ENCODE measurements at regions not wholly inside any gene's neighbourhood (a gene's known extent, or its start where the extent isn't known, plus 50 kb on each side); places are given as distances from the start of the nearest gene placed in this dataset.

GRCh38 chr4:110953191-110953590, 330.3 kb upstream of the PITX2 start:
- H3K4me3 ChIP-seq (ENCODE audit: low read depth, low read length): no peak overlapping the region
- DNase-seq (ENCODE audit: low read depth): peak; percentile 10
- TF ChIP-seq CTCF (IDR thresholded peaks at IDR 0.05; ENCODE audit: insufficient read depth, low read length): no peak

DNA sequence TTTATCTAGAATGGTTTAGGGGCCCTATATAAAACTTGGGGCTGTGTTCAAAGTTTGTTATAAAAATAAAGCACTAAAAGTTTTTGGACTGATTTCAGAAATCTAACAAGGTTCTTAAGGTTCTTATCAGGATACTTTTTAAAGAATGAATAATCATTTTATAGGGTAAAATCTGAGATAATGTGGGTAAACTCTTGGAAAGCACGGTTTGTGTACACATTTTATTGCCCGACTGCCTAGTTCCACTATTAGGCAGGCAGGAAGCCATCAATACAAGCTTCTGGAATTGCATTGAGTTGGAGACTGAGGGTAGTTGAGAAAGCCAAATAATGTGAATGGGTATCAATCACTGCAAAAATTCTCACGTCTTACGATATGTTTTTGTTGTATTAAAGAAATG, 331.0 kb upstream of the PITX2 start:
- no peak for DNase-seq (ENCODE audit: low read depth)
- no peak overlapping the region for H3K4me3 ChIP-seq (ENCODE audit: low read depth, low read length)
- TF ChIP-seq CTCF (IDR thresholded peaks at IDR 0.05; ENCODE audit: insufficient read depth, low read length): no peak

GRCh38 chr4:110955748-110956147, 332.9 kb upstream of the PITX2 start:
- no peak for TF ChIP-seq CTCF (IDR thresholded peaks at IDR 0.05; ENCODE audit: insufficient read depth, low read length)
- H3K4me3 ChIP-seq (ENCODE audit: low read depth, low read length): no peak overlapping the region
- no peak for DNase-seq (ENCODE audit: low read depth)

GRCh38 chr4:110959041-110959643, 336.3 kb upstream of the PITX2 start:
- peak; percentile 58 for DNase-seq (ENCODE audit: low read depth)
- no peak overlapping the region for H3K4me3 ChIP-seq (ENCODE audit: low read depth, low read length)
- peak; percentile 40 for TF ChIP-seq CTCF (IDR thresholded peaks at IDR 0.05; ENCODE audit: insufficient read depth, low read length)

DNA sequence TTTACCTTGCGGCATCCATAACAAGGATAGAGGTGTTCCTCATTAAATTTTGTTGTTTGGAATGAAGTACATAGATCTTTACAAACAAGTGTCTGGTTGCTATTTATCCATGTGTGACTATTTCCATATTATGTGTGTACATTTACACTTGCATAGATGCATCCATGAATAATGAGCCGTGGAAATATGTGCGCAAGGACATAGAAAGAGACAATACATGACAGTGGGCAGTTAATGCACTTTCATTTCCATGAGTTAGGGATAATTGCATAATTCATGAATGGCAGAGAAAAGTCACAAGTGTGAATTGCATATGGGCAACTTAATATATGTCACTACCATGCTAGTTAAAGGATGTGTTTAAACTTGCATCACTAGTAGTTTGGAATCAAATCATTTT, 338.2 kb upstream of the PITX2 start:
- no peak for TF ChIP-seq CTCF (IDR thresholded peaks at IDR 0.05; ENCODE audit: insufficient read depth, low read length)
- DNase-seq (ENCODE audit: low read depth): no peak

GRCh38 chr4:110962616-110963015, 339.7 kb upstream of the PITX2 start:
- DNase-seq (ENCODE audit: low read depth): no peak
- TF ChIP-seq CTCF (IDR thresholded peaks at IDR 0.05; ENCODE audit: insufficient read depth, low read length): no peak
- H3K4me3 ChIP-seq (ENCODE audit: low read depth, low read length): no peak overlapping the region

More for the DNA sequence above, 338.2 kb upstream of the PITX2 start:
- no peak overlapping the region for H3K4me3 ChIP-seq (ENCODE audit: low read depth, low read length)
